ENCODE measurements at regions not wholly inside any gene's neighbourhood (a gene's known extent, or its start where the extent isn't known, plus 50 kb on each side); places are given as distances from the start of the nearest gene placed in this dataset.

DNA sequence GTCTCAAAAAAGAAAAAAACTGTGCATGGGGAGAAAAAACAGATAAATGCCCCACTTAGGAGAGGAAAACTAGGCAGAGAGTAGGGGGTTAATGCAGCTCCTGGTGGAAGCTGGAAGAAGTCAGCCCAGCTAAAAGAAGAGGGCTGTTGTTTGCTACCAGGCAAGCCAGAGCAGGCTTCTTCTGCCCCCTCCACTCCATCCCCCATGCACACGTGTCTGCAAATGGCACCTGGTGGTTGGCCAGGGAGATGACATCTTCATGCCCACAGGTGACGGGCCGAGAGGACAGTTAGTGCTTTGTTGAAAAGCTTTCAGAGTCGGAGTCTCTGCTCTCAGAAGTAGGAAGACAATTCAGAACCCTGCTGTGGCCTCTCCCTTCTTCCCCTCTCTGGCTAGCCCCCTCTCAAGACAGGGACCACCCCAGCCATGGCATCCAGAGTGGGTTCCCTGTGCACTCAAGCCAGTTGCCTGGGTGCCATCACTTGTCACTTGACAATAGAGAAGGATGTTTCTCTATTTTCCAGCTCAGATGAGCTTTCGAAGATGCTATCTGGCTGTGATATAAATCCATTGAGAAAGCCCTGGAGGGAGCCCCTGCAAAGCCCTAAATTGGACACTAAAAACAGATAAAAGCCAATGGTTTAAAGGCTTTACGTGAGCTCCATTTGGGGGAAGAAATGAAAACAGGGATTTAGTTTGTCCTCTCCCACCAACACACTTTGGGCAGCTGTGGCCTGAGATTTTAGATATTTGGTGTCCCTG lies 142.0 kb downstream of the TRIM29 start:
- ChIA-PET POLR2A (no interaction called here), CTCF (interaction anchor here (1.6 kb wide), 1 partner anchor 11 kb away, joined by 3 read pairs; no protein-coding TSS in a partner anchor)
- TF ChIP-seq, protein P1, sequence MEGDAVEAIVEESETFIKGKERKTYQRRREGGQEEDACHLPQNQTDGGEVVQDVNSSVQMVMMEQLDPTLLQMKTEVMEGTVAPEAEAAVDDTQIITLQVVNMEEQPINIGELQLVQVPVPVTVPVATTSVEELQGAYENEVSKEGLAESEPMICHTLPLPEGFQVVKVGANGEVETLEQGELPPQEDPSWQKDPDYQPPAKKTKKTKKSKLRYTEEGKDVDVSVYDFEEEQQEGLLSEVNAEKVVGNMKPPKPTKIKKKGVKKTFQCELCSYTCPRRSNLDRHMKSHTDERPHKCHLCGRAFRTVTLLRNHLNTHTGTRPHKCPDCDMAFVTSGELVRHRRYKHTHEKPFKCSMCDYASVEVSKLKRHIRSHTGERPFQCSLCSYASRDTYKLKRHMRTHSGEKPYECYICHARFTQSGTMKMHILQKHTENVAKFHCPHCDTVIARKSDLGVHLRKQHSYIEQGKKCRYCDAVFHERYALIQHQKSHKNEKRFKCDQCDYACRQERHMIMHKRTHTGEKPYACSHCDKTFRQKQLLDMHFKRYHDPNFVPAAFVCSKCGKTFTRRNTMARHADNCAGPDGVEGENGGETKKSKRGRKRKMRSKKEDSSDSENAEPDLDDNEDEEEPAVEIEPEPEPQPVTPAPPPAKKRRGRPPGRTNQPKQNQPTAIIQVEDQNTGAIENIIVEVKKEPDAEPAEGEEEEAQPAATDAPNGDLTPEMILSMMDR (IDR thresholded peaks at IDR 0.05; ENCODE audit: control extremely low read depth, extremely low read depth, low read depth, missing control alignments), result no peak
- DNase-seq (ENCODE audit: extremely low spot score), result no peak

- POLR2A ChIA-PET, result no interaction called here
- TF ChIP-seq, protein P1 (IDR thresholded peaks at IDR 0.05; ENCODE audit: control extremely low read depth, extremely low read depth, low read depth, missing control alignments), result no peak
- CTCF ChIA-PET, result no interaction called here
- DNase-seq (ENCODE audit: extremely low spot score), result no peak
These were observed 144.2 kb downstream of the TRIM29 start for GRCh38 chr11:119993722-119994121.

DNA sequence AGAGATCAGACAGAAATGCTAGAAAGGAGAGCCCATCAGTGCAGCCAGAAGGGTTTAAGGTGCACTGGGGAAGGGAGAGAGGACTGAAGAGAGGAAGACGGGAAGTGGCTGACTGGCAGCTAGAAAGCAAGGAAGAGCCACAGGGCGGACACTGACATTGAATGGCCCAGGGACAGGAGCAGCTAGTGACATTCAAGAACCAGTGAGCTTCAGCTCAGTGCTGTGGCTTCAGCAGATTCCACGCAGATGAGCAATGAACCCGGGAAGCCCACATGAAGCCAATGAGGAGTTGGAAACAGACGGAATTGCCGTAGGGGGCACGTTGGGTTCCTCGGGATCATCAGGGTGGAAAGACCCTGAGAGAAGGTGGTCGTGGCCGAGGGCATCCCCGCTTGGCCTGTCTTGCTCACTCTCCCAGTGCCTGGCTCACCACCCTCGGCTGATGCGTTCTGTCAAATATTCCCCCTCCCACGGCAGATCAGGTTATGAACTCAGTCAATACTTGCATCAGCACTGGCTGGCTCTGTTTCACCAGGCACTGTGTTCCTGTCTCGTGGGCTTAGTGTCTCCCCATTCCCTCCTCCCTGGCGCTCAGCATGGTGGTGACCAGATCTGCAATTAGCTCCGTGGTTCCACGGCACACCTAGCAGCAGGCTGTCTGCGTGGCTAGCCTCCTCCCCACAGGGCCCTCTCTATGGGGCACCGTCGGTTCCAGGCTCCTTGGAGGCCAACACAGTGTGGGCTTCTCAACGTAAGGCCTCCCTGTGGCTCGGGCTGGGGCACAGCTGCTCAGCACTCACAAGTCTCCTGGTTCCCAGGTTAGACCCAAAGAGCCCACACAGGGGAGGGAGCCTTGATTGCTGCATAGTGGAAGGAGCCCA lies 145.5 kb downstream of the TRIM29 start:
- no peak for DNase-seq (ENCODE audit: extremely low spot score)
- ChIA-PET POLR2A (no interaction called here), CTCF (no interaction called here)
- TF ChIP-seq, protein P1 (IDR thresholded peaks at IDR 0.05; ENCODE audit: control extremely low read depth, extremely low read depth, low read depth, missing control alignments), result no peak

DNA sequence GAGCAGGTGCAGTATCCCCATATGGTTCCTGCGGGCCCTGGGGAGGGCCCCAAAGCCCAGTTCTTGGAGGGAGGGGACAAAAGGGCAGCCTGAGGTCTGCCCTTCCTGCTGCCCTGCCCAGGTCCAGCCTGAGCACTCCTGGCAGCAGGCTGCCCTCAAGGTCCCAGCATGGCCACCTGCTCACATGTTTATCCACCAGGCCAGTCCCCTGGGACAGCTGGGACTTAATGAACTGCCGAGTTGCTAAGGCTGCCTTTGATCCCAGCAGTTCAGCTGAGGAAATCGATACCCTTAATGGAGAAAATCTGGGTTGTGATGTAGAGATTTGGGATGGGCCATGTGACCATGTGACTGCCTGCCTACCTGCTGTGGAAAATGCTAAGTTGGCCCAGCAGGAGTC lies 146.2 kb downstream of the TRIM29 start:
- CTCF ChIA-PET, result no interaction called here
- DNase-seq (ENCODE audit: extremely low spot score), result no peak
- TF ChIP-seq, protein P1 (IDR thresholded peaks at IDR 0.05; ENCODE audit: control extremely low read depth, extremely low read depth, low read depth, missing control alignments), result no peak
- POLR2A ChIA-PET, result no interaction called here

DNA sequence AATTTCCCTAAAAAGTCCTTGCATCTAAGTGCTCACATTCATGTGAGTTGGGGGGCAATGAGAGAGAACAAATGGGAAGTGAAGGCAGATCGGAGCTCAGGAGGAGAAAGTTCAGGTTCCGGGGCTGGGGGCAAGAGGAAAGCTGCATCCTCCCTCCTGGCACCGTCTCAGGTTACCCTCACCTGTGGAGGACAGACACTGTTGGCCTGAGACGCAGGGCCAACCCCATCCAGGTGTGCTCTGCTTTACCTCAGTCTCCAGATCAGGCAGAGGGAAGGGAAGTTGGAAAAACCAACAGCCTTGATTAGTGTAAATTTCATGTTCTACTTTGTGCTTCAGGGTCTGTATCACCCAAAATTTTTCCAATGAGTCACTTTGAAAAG lies 146.9 kb downstream of the TRIM29 start:
- ChIA-PET POLR2A (no interaction called here), CTCF (interaction anchor here (0.9 to 1.3 kb wide), 2 partner anchors 12 to 24 kb away, joined by 3 read pairs; no protein-coding TSS in a partner anchor)
- TF ChIP-seq, protein P1 (IDR thresholded peaks at IDR 0.05; ENCODE audit: control extremely low read depth, extremely low read depth, low read depth, missing control alignments), result no peak
- DNase-seq (ENCODE audit: extremely low spot score), result no peak

DNA sequence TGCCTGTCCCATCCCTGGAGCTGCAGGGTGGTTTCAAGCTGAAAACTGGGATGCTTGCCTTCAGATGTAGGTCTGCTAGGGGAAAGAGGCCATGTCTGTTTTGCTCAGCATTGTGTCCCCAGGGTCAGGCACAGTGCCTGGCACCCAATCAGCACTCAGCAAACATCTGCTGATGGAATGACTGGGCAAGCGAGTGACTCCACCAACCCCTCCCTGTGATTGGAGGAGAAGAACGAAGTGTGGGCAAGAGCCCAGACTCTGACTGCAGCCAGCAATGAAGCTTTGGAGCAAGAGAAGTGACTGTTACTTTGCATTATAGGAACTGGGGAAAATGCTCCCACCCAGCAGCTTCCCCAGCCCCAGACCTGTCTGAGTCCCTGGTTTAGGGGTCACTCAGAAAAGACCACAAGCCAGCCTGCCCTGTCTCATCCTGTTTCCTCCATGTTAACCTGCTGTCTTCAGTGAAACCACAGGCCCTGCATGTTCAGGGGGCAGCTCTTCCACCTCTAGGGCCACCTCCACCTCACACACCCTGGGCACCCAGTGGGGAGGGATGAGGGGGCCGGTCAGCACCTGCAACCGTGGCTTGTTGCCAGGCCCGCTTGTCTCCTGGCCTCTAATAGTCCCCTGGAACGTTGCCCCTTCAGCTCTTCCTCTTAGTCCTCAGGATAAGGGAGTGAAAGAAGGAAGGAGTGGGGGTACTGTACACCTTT lies 147.4 kb downstream of the TRIM29 start:
- TF ChIP-seq, protein P1 (IDR thresholded peaks at IDR 0.05; ENCODE audit: control extremely low read depth, extremely low read depth, low read depth, missing control alignments), result no peak
- DNase-seq (ENCODE audit: extremely low spot score), result no peak
- ChIA-PET CTCF (interaction anchor here (0.9 to 1.3 kb wide), 2 partner anchors 11 to 24 kb away, joined by 3 read pairs; no protein-coding TSS in a partner anchor), POLR2A (no interaction called here)
